ENCODE measurements at regions not wholly inside any gene's neighbourhood (a gene's known extent, or its start where the extent isn't known, plus 50 kb on each side); places are given as distances from the start of the nearest gene placed in this dataset.

DNA sequence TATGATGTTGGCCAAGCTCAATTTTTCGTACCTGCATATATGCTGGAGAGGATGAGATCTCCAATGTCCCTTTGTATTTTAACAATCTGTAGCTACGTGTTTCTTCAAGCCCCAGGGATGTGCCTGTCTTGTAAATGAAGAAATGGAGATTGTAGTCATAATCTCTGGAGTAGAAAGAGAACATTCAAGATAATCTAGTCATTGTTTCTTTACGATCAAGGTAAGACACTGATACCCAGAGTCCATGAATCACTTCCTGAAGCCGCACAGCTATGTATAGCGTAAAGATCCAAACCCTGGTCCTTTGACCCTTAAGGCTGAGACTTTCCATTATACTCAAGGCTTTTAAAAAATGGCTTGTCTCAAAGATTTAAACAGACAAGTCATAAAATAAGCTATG, 205.5 kb downstream of the HS3ST3B1 start:
- TF ChIP-seq CTCF (IDR thresholded peaks at IDR 0.05) (no peak), POLR2A (IDR thresholded peaks at IDR 0.05) (no peak)

Measured in right lobe of liver (tissue), 4 donors.